HepG2 (cell line): ENCODE measurements at regions not wholly inside any gene's neighbourhood (a gene's known extent, or its start where the extent isn't known, plus 50 kb on each side); places are given as distances from the start of the nearest gene placed in this dataset.
"Not testable (repeated sequence)": the region's sequence is repeated elsewhere in the genome, so short reads cannot be mapped to it uniquely, and the experiment has no call there.

ENCODE experiments used
- CTCF ChIP-seq: sonication (generic); formaldehyde crosslinking; IDR thresholded peaks from 2 replicates; pipeline ENCODE4 v1.5.0; 2020; ENCODE audit warnings: mild to moderate bottlenecking, missing genetic modification reagents, moderate library complexity
- E2F1 ChIP-seq: sonication (generic); formaldehyde crosslinking; IDR thresholded peaks from 2 replicates; pipeline ENCODE4 v1.5.0; 2020; ENCODE audit warnings: missing genetic modification reagents
- JUND ChIP-seq: sonication (generic); formaldehyde crosslinking; IDR thresholded peaks from 2 replicates; pipeline ENCODE4 v1.8.0; 2022; ENCODE audit warnings: mild to moderate bottlenecking, missing genetic modification reagents
- MAZ ChIP-seq, 2 experiments: sonication (generic) in 1 of 2; formaldehyde crosslinking in 1 of 2; IDR thresholded peaks; 2 replicates each; pipeline versions ENCODE4 v1.5.0 to v1.6.1; 2012 to 2020; ENCODE audit warnings: low read depth in 2 of 2, mild to moderate bottlenecking in 2 of 2, borderline replicate concordance in 1 of 2, improper control_type of control experiment in 1 of 2, low read length in 1 of 2, missing genetic modification reagents in 1 of 2, moderate library complexity in 1 of 2
- ZBTB26 ChIP-seq: IDR thresholded peaks from 2 replicates; pipeline ENCODE4 v1.6.1; 2016; ENCODE audit warnings: missing compliant biosample characterization, missing genetic modification reagents, borderline replicate concordance
- ZKSCAN1 ChIP-seq: fragments of 150-350 bp; IDR thresholded peaks from 2 replicates; pipeline ENCODE4 v1.6.1; 2014; ENCODE audit warnings: low read length

- not testable (repeated sequence) for TF ChIP-seq JUND (CRISPR knock-in tag); CTCF (CRISPR knock-in tag); E2F1 (CRISPR knock-in tag); ZKSCAN1; MAZ (IDR thresholded peaks at IDR 0.05; ENCODE audit: borderline replicate concordance, low read depth, low read length); MAZ (CRISPR knock-in tag; IDR thresholded peaks at IDR 0.05; ENCODE audit: low read depth); ZBTB26 (CRISPR knock-in tag)
Observed at GRCh38 chr1:118440-118839, 333.0 kb downstream of the OR4F29 start.
